GM18502 (cell line): ENCODE measurements at regions not wholly inside any gene's neighbourhood (a gene's known extent, or its start where the extent isn't known, plus 50 kb on each side); places are given as distances from the start of the nearest gene placed in this dataset.

Experiments used
- ATAC-seq: cut with Tn5 transposase; IDR thresholded peaks from one replicate; pipeline ENCODE4 v1.9.1; 2021; ENCODE audit warnings: mild to moderate bottlenecking; ENCODE audit not compliant: unreplicated experiment, poor library complexity

- ATAC-seq: no peak
These were observed 107.2 kb upstream of the DYNLRB2 start for GRCh38 chr16:80433623-80434022.

- no peak for ATAC-seq
These were observed 113.0 kb upstream of the DYNLRB2 start for GRCh38 chr16:80427795-80428194.

- no peak for ATAC-seq
These were observed 122.1 kb upstream of the DYNLRB2 start for GRCh38 chr16:80418517-80419355.

GRCh38 chr16:80417706-80418271 lies 123.0 kb upstream of the DYNLRB2 start:
- ATAC-seq: no peak

GRCh38 chr16:80408014-80408413 lies 132.8 kb upstream of the DYNLRB2 start:
- ATAC-seq: no peak

GRCh38 chr16:80407265-80407987 lies 133.4 kb upstream of the DYNLRB2 start:
- no peak for ATAC-seq

- no peak for ATAC-seq
These were observed 135.9 kb upstream of the DYNLRB2 start for GRCh38 chr16:80404847-80405246.

- ATAC-seq: no peak
These were observed 136.9 kb upstream of the DYNLRB2 start for GRCh38 chr16:80403894-80404293.

GRCh38 chr16:80390871-80391489 lies 149.8 kb upstream of the DYNLRB2 start:
- no peak for ATAC-seq

- no peak for ATAC-seq
These were observed 150.7 kb upstream of the DYNLRB2 start for GRCh38 chr16:80390046-80390445.

- ATAC-seq: no peak
These were observed 151.5 kb upstream of the DYNLRB2 start for GRCh38 chr16:80389338-80389737.

GRCh38 chr16:80387318-80387921 lies 153.4 kb upstream of the DYNLRB2 start:
- no peak for ATAC-seq

GRCh38 chr16:80384862-80385261 lies 155.9 kb upstream of the DYNLRB2 start:
- ATAC-seq: no peak

- ATAC-seq: no peak
These were observed 160.3 kb upstream of the DYNLRB2 start for GRCh38 chr16:80380514-80380913.

- no peak for ATAC-seq
These were observed 163.5 kb upstream of the DYNLRB2 start for GRCh38 chr16:80377096-80377956.

- no peak for ATAC-seq
These were observed 164.8 kb upstream of the DYNLRB2 start for GRCh38 chr16:80375973-80376372.

- no peak for ATAC-seq
These were observed 165.3 kb upstream of the DYNLRB2 start for GRCh38 chr16:80375513-80375912.

- no peak for ATAC-seq
These were observed 168.5 kb upstream of the DYNLRB2 start for GRCh38 chr16:80372341-80372740.

- ATAC-seq: no peak
These were observed 171.4 kb upstream of the DYNLRB2 start for GRCh38 chr16:80369138-80369958.
